Stimulated activated naive CD4-positive, alpha-beta T cell (primary cell): ENCODE measurements at regions not wholly inside any gene's neighbourhood (a gene's known extent, or its start where the extent isn't known, plus 50 kb on each side); places are given as distances from the start of the nearest gene placed in this dataset.

ENCODE experiments used
- DNase-seq, 6 experiments: peaks; one replicate each; lab custom pipeline; 2025; lab: John Stamatoyannopoulos, UW

GRCh38 chr14:101179691-101180211 lies 276.2 kb upstream of the RTL1 start:
- DNase-seq = no peak

- DNase-seq = no peak
These were observed 278.2 kb upstream of the RTL1 start for GRCh38 chr14:101181446-101182313.

GRCh38 chr14:101182476-101182875 lies 279.0 kb upstream of the RTL1 start:
- DNase-seq = no peak

GRCh38 chr14:101183376-101184103 lies 280.0 kb upstream of the RTL1 start:
- no peak for DNase-seq

- no peak for DNase-seq
These were observed 280.6 kb upstream of the RTL1 start for GRCh38 chr14:101184104-101184455.

- no peak for DNase-seq
These were observed 281.1 kb upstream of the RTL1 start for GRCh38 chr14:101184572-101184971.

GRCh38 chr14:101185073-101185835 lies 281.7 kb upstream of the RTL1 start:
- DNase-seq = no peak

- no peak for DNase-seq
These were observed 282.4 kb upstream of the RTL1 start for GRCh38 chr14:101185946-101186345.

- DNase-seq = no peak
These were observed 283.0 kb upstream of the RTL1 start for GRCh38 chr14:101186544-101186943.

- DNase-seq = no peak
These were observed 283.7 kb upstream of the RTL1 start for GRCh38 chr14:101186992-101187815.

- no peak for DNase-seq
These were observed 284.5 kb upstream of the RTL1 start for GRCh38 chr14:101187816-101188570.

GRCh38 chr14:101188571-101188915 lies 285.0 kb upstream of the RTL1 start:
- DNase-seq = no peak

GRCh38 chr14:101189266-101189665 lies 285.7 kb upstream of the RTL1 start:
- DNase-seq = no peak

- DNase-seq = no peak
These were observed 286.5 kb upstream of the RTL1 start for GRCh38 chr14:101189962-101190560.

GRCh38 chr14:101191101-101191720 lies 287.7 kb upstream of the RTL1 start:
- DNase-seq = no peak

- no peak for DNase-seq
These were observed 288.5 kb upstream of the RTL1 start for GRCh38 chr14:101191721-101192660.

GRCh38 chr14:101192661-101193000 lies 289.1 kb upstream of the RTL1 start:
- DNase-seq = no peak

- no peak for DNase-seq
These were observed 289.8 kb upstream of the RTL1 start for GRCh38 chr14:101193106-101193844.
